Endothelial cell of umbilical vein (primary cell): ENCODE measurements at regions not wholly inside any gene's neighbourhood (a gene's known extent, or its start where the extent isn't known, plus 50 kb on each side); places are given as distances from the start of the nearest gene placed in this dataset.

Source experiments
- BruUV-seq: library from RNA; stranded (reverse); fragments of 400-500 nt; replicated peaks from 2 replicates; lab custom pipeline; 2021; lab: Mats Ljungman, UMichigan
- CTCF ChIA-PET: fragments of 300-600, 350-600 bp; sonication (Branson Sonifier 250); formaldehyde crosslinking; loops from one replicate; lab custom pipeline; 2021; ENCODE audit warnings: antibody characterized with exemption, inconsistent platforms; lab: Charles Lee
- POLR2A ChIA-PET: fragments of 300-600, 350-600 bp; sonication (Branson Sonifier 250); formaldehyde crosslinking; loops from one replicate; lab custom pipeline; 2021; ENCODE audit warnings: antibody characterized with exemption, inconsistent platforms; lab: Charles Lee
- DNase-seq: peaks from one replicate; pipeline ENCODE4 v3.0.0-alpha.2; 2011; ENCODE audit warnings: low read depth, low spot score
- FAIRE-seq: peaks from 2 replicates; lab custom pipeline; 2011; peaks lifted over from hg19 to GRCh38; lab: Jason Lieb, UNC
- H2AFZ ChIP-seq: 2 replicates; pipeline ENCODE4 v1.6.0; 2012; ENCODE audit warnings: low read depth, low read length, control low read depth, inconsistent platforms
- H3K27ac ChIP-seq: 2 replicates; pipeline ENCODE4 v1.5.1; 2011; ENCODE audit warnings: low read depth, mild to moderate bottlenecking, control low read depth, low read length, moderate library complexity; ENCODE audit not compliant: insufficient read depth
- H3K27me3 ChIP-seq, 2 experiments: 2 replicates each; pipeline versions ENCODE4 v1.6.0 to v1.6.1; 2011; ENCODE audit warnings: low read length in 2 of 2, mixed read lengths in 1 of 2; ENCODE audit not compliant: control insufficient read depth in 2 of 2, insufficient read depth in 2 of 2
- H3K36me3 ChIP-seq, 2 experiments: 2 replicates in 1 of 2; 3 replicates in 1 of 2; pipeline ENCODE4 v1.5.1; 2011; ENCODE audit warnings: low read length in 2 of 2, mild to moderate bottlenecking in 1 of 2, moderate library complexity in 1 of 2; ENCODE audit not compliant: control insufficient read depth in 2 of 2, insufficient read depth in 2 of 2; ENCODE audit errors: extremely low read depth in 1 of 2
- H3K4me1 ChIP-seq: 3 replicates; pipeline ENCODE4 v1.5.1; 2011; ENCODE audit warnings: mild to moderate bottlenecking, low read length; ENCODE audit not compliant: control insufficient read depth, insufficient read depth; ENCODE audit errors: extremely low read depth
- H3K4me2 ChIP-seq: 2 replicates; pipeline ENCODE4 v1.6.1; 2011; ENCODE audit warnings: low read length, control low read depth, mixed read lengths; ENCODE audit not compliant: insufficient read depth
- H3K4me3 ChIP-seq, 3 experiments: fragments of 200-600 bp in 1 of 3; sonication (generic), shearing (Covaris generic) in 1 of 3; replicated peaks in 1 of 3; 2 replicates each; pipeline ENCODE4 v1.5.1; 2011 to 2016; ENCODE audit warnings: control low read depth in 3 of 3, low read length in 3 of 3, mild to moderate bottlenecking in 2 of 3, inconsistent platforms in 1 of 3, low read depth in 1 of 3, moderate library complexity in 1 of 3; ENCODE audit not compliant: insufficient read depth in 1 of 3
- H3K79me2 ChIP-seq: 2 replicates; pipeline ENCODE4 v1.6.0; 2012; ENCODE audit warnings: low read length, inconsistent platforms; ENCODE audit not compliant: control insufficient read depth, insufficient read depth
- H3K9ac ChIP-seq: replicated peaks from 2 replicates; pipeline ENCODE3; 2011; ENCODE audit warnings: low read length, control low read depth; ENCODE audit not compliant: insufficient read depth; ENCODE audit errors: extremely low read depth
- H3K9me1 ChIP-seq: replicated peaks from 3 replicates; pipeline ENCODE4 v1.6.0; 2011; ENCODE audit warnings: mild to moderate bottlenecking, low read length; ENCODE audit not compliant: control insufficient read depth, insufficient read depth; ENCODE audit errors: extremely low read depth
- H3K9me3 ChIP-seq: replicated peaks from 2 replicates; pipeline ENCODE4 v1.5.1; 2012; ENCODE audit warnings: low read length, inconsistent platforms; ENCODE audit not compliant: control insufficient read depth, insufficient read depth
- H4K20me1 ChIP-seq: replicated peaks from 2 replicates; pipeline ENCODE3; 2011; ENCODE audit warnings: mild to moderate bottlenecking, low read length; ENCODE audit not compliant: control insufficient read depth, insufficient read depth; ENCODE audit errors: extremely low read depth
- CTCF ChIP-seq, 2 donors: IDR thresholded peaks; 1 replicate in 1 of 2; 2 replicates in 1 of 2; pipeline ENCODE4 v1.5.1; 2011; ENCODE audit warnings: low read length in 2 of 2, mild to moderate bottlenecking in 2 of 2, moderate library complexity in 2 of 2, control low read depth in 1 of 2, inconsistent platforms in 1 of 2, low read depth in 1 of 2; ENCODE audit not compliant: insufficient read depth in 1 of 2; ENCODE audit errors: extremely low read depth in 1 of 2
- EZH2 ChIP-seq: IDR thresholded peaks from 2 replicates; pipeline ENCODE4 v1.6.1; 2012; ENCODE audit warnings: borderline replicate concordance, low read depth, mild to moderate bottlenecking, moderate library complexity, low read length, inconsistent platforms; ENCODE audit not compliant: severe bottlenecking
- FOS ChIP-seq: IDR thresholded peaks from 2 replicates; pipeline ENCODE4 v1.6.1; 2011; ENCODE audit warnings: mild to moderate bottlenecking, low read length, moderate library complexity, borderline replicate concordance; ENCODE audit not compliant: insufficient read depth
- GATA2 ChIP-seq: IDR thresholded peaks from 2 replicates; pipeline ENCODE4 v1.7.0; 2011; ENCODE audit warnings: low read depth, mild to moderate bottlenecking, moderate library complexity, mixed read lengths, low read length; ENCODE audit not compliant: insufficient read length, insufficient read depth
- JUN ChIP-seq: IDR thresholded peaks from 2 replicates; pipeline ENCODE4 v1.6.1; 2011; ENCODE audit warnings: borderline replicate concordance, low read depth; ENCODE audit not compliant: insufficient read length, insufficient read depth
- MAX ChIP-seq: IDR thresholded peaks from 2 replicates; pipeline ENCODE4 v1.6.1; 2011; ENCODE audit not compliant: insufficient read depth, insufficient read length
- MYC ChIP-seq: IDR thresholded peaks from one replicate; pipeline ENCODE4 v1.6.1; 2011; ENCODE audit warnings: mild to moderate bottlenecking, low read depth, low read length
- POLR2A ChIP-seq: IDR thresholded peaks from 2 replicates; pipeline ENCODE4 v1.6.1; 2012; ENCODE audit warnings: low read depth, mild to moderate bottlenecking, control low read depth, low read length
- POLR2AphosphoS5 ChIP-seq: IDR thresholded peaks from 2 replicates; pipeline ENCODE4 v1.6.1; 2012; ENCODE audit warnings: low read depth, mild to moderate bottlenecking, control low read depth, low read length, moderate library complexity; ENCODE audit not compliant: insufficient read depth
- dilution Hi-C: fragments of 300-500 bp; cut with MboI; formaldehyde crosslinking; loops from one replicate; pipeline ENCODE4 v1.15.0; 2019; ENCODE audit warnings: low sequenced_read_pairs; ENCODE audit not compliant: extremely low pct_ligation_motif_present
- intact Hi-C: fragments of 100-400 bp; cut with micrococcal nuclease; formaldehyde crosslinking; loops from one replicate; pipeline ENCODE4 v1.10.0; 2022

GRCh38 chr1:199015799-199016198 is 377.0 kb downstream of the PTPRC start:
- Histone ChIP-seq H2AFZ (no peak overlapping the region), H3K4me3 (no peak overlapping the region), H3K36me3 (no peaks in the 10 kb centered on the region), H3K9ac (no peak overlapping the region), H3K4me2 (no peak overlapping the region), H3K9me1 (no peaks in the 10 kb centered on the region), H4K20me1 (no peaks in the 10 kb centered on the region), H3K9me3 (no peaks in the 10 kb centered on the region), H3K79me2 (no peaks in the 10 kb centered on the region), H3K27ac (no peak overlapping the region), H3K4me1 (no peaks in the 10 kb centered on the region), H3K27me3 (no peaks in the 10 kb centered on the region)
- TF ChIP-seq POLR2AphosphoS5 (no peak), EZH2 (no peak), JUN (no peak), POLR2A (no peak), MYC (no peak), MAX (no peak), GATA2 (no peak), FOS (no peak), CTCF (IDR thresholded peaks at IDR 0.05; ENCODE audit: extremely low read depth in 1 of 2, insufficient read depth in 1 of 2, low read depth in 1 of 2, low read length in 2 of 2) (no peak)
- POLR2A ChIA-PET = no interaction called here
- DNase-seq (no peak), FAIRE-seq (no peak)
- CTCF ChIA-PET = no interaction called here
- no TSS peak for BruUV-seq
- dilution Hi-C loops (no loop called here), intact Hi-C loops (no loop called here)
